CD4-positive, alpha-beta T cell (primary cell): ENCODE measurements at regions not wholly inside any gene's neighbourhood (a gene's known extent, or its start where the extent isn't known, plus 50 kb on each side); places are given as distances from the start of the nearest gene placed in this dataset.

Source experiments
- ATAC-seq: fragments of 200-7000 bp; cut with Tn5 transposase; one replicate; pipeline ENCODE4 v1.10.0; 2022; ENCODE audit warnings: mild to moderate bottlenecking; ENCODE audit not compliant: poor library complexity
- CTCF ChIA-PET: fragments of 350-600 bp; sonication (Branson Sonifier 250); formaldehyde crosslinking; loops from one replicate; lab custom pipeline; 2021; ENCODE audit warnings: antibody characterized with exemption, inconsistent platforms; lab: Charles Lee
- POLR2A ChIA-PET: fragments of 350-600 bp; sonication (Branson Sonifier 250); formaldehyde crosslinking; loops from one replicate; lab custom pipeline; 2021; ENCODE audit warnings: antibody characterized with exemption, inconsistent platforms; lab: Charles Lee
- DNase-seq, 14 experiments: peaks; one replicate each; pipeline ENCODE4 v3.0.0-alpha.2; 2013 to 2020; ENCODE audit warnings: mixed read lengths in 2 of 14
- H3K27ac ChIP-seq, 2 donors: one replicate each; pipeline versions ENCODE4 v1.5.1 to v1.7.0; 2013; ENCODE audit warnings: low read length in 2 of 2, low read depth in 1 of 2, mild to moderate bottlenecking in 1 of 2
- H3K27me3 ChIP-seq, 2 experiments: 1 replicate in 1 of 2; 2 replicates in 1 of 2; pipeline versions ENCODE4 v1.6.1 to v1.7.0; 2013; ENCODE audit warnings: low read length in 2 of 2, control low read depth in 1 of 2, mild to moderate bottlenecking in 1 of 2, moderate library complexity in 1 of 2; ENCODE audit not compliant: insufficient read depth in 2 of 2, control insufficient read depth in 1 of 2
- H3K36me3 ChIP-seq: one replicate; pipeline ENCODE4 v1.6.1; 2013; ENCODE audit warnings: low read length, control low read depth; ENCODE audit not compliant: insufficient read depth
- H3K4me1 ChIP-seq: one replicate; pipeline ENCODE4 v1.6.1; 2013; ENCODE audit warnings: low read length, control low read depth; ENCODE audit not compliant: insufficient read depth
- H3K4me3 ChIP-seq: one replicate; pipeline ENCODE4 v1.5.1; 2013; ENCODE audit warnings: mild to moderate bottlenecking, low read length, moderate library complexity
- H3K9me3 ChIP-seq, 2 experiments: 1 replicate in 1 of 2; 2 replicates in 1 of 2; pipeline versions ENCODE4 v1.6.1 to v1.7.0; 2013; ENCODE audit warnings: low read length in 2 of 2, mild to moderate bottlenecking in 2 of 2, control low read depth in 1 of 2, moderate library complexity in 1 of 2; ENCODE audit not compliant: control insufficient read depth in 1 of 2, insufficient read depth in 1 of 2
- H3K27ac Mint-ChIP-seq: one replicate; pipeline ENCODE4 v1.8.0; 2020; ENCODE audit warnings: mixed read lengths
- H3K27me3 Mint-ChIP-seq: one replicate; pipeline ENCODE4 v1.8.0; 2021; ENCODE audit warnings: mixed read lengths
- H3K36me3 Mint-ChIP-seq: one replicate; pipeline ENCODE4 v1.8.0; 2021; ENCODE audit warnings: low read depth, mixed read lengths
- H3K4me1 Mint-ChIP-seq: one replicate; pipeline ENCODE4 v1.8.0; 2021; ENCODE audit warnings: low read depth, mixed read lengths
- H3K4me3 Mint-ChIP-seq: one replicate; pipeline ENCODE4 v1.8.0; 2020; ENCODE audit warnings: mild to moderate bottlenecking, mixed read lengths
- H3K9me3 Mint-ChIP-seq: one replicate; pipeline ENCODE4 v1.8.0; 2020; ENCODE audit warnings: mixed read lengths
- intact Hi-C, 2 experiments: fragments of 100-400 bp; cut with DNase I in 1 of 2; cut with micrococcal nuclease in 1 of 2; formaldehyde crosslinking; loops; one replicate each; pipeline versions ENCODE4 v1.15.1 to v1.9.0; 2023 to 2025; cut with DNase I, micrococcal nuclease
- TF ChIP-seq, protein P1 (sequence below): fragments of 200-600 bp; IDR thresholded peaks from one replicate; pipeline ENCODE4 v1.8.0; 2022; ENCODE audit warnings: antibody characterized with exemption, mild to moderate bottlenecking

DNA sequence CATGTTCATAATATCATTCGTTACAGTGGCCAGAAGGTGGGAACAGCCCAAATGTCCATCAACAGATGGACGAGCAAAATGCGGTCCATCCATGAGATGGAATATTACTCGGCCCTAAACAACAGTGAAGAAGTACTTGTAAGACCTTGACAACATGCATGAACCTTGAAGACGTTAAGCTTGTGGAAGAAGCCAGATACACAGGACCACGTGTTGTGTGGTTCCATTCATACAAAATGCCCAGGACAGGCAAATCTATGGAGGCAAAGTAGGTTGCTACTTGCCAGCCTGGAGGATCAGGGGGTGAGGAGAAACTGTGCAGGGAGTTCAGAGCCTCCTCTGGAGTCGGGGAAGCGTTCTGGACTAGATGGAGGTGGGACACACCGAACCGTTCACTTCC, 207.1 kb downstream of the ERMARD start:
- H3K27ac ChIP-seq = peak overlapping the region; percentile 8 to 9
- POLR2A ChIA-PET = no interaction called here
- CTCF ChIA-PET = no interaction called here
- H3K36me3 ChIP-seq = no peaks in the 10 kb centered on the region
- H3K4me1 ChIP-seq = peaks cover 44% of the 10 kb centered on the region
- peaks cover 16% of the 10 kb centered on the region for H3K27me3 Mint-ChIP-seq
- H3K36me3 Mint-ChIP-seq = no peaks in the 10 kb centered on the region
- H3K27me3 ChIP-seq = peaks cover 5 to 17% of the 10 kb centered on the region in 2 experiments
- H3K4me3 ChIP-seq = no peak overlapping the region
- intact Hi-C loops = no loop called here
- TF ChIP-seq, protein P1, sequence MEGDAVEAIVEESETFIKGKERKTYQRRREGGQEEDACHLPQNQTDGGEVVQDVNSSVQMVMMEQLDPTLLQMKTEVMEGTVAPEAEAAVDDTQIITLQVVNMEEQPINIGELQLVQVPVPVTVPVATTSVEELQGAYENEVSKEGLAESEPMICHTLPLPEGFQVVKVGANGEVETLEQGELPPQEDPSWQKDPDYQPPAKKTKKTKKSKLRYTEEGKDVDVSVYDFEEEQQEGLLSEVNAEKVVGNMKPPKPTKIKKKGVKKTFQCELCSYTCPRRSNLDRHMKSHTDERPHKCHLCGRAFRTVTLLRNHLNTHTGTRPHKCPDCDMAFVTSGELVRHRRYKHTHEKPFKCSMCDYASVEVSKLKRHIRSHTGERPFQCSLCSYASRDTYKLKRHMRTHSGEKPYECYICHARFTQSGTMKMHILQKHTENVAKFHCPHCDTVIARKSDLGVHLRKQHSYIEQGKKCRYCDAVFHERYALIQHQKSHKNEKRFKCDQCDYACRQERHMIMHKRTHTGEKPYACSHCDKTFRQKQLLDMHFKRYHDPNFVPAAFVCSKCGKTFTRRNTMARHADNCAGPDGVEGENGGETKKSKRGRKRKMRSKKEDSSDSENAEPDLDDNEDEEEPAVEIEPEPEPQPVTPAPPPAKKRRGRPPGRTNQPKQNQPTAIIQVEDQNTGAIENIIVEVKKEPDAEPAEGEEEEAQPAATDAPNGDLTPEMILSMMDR = no peak
- ATAC-seq (no peak), DNase-seq (no peak)
- H3K9me3 Mint-ChIP-seq = no peaks in the 10 kb centered on the region
- H3K4me3 Mint-ChIP-seq = no peak overlapping the region
- peaks cover 17% of the 10 kb centered on the region for H3K4me1 Mint-ChIP-seq
- H3K27ac Mint-ChIP-seq = peak overlapping the region; percentile 94
- peaks cover 0 to 4% of the 10 kb centered on the region in 2 experiments for H3K9me3 ChIP-seq

- Histone ChIP-seq H3K36me3 (no peaks in the 10 kb centered on the region), H3K9me3 (peaks cover 0 to 4% of the 10 kb centered on the region in 2 experiments), H3K27me3 (peaks cover 0 to 17% of the 10 kb centered on the region in 2 experiments), H3K27ac (no peak overlapping the region), H3K4me3 (no peak overlapping the region), H3K4me1 (peaks cover 35% of the 10 kb centered on the region)
- ChIA-PET CTCF (no interaction called here), POLR2A (no interaction called here)
- Mint-ChIP-seq H3K27me3 (peaks cover 16% of the 10 kb centered on the region), H3K4me1 (peaks cover 17% of the 10 kb centered on the region), H3K4me3 (no peak overlapping the region), H3K36me3 (no peaks in the 10 kb centered on the region), H3K9me3 (no peaks in the 10 kb centered on the region), H3K27ac (no peak overlapping the region)
- intact Hi-C loops = no loop called here
- DNase-seq (peak in 1 of 14 experiments; percentile 27), ATAC-seq (no peak)
- TF ChIP-seq, protein P1 = no peak
Observed at GRCh38 chr6:169957351-169957963, 206.0 kb downstream of the ERMARD start.

GRCh38 chr6:169956580-169956979, 205.2 kb downstream of the ERMARD start:
- Mint-ChIP-seq H3K27ac (no peak overlapping the region), H3K9me3 (no peaks in the 10 kb centered on the region), H3K4me3 (no peak overlapping the region), H3K4me1 (peaks cover 17% of the 10 kb centered on the region), H3K36me3 (no peaks in the 10 kb centered on the region), H3K27me3 (peaks cover 16% of the 10 kb centered on the region)
- no peak overlapping the region for H3K27ac ChIP-seq
- intact Hi-C loops = no loop called here
- peaks cover 0 to 15% of the 10 kb centered on the region in 2 experiments for H3K27me3 ChIP-seq
- ATAC-seq = no peak
- peaks cover 0 to 4% of the 10 kb centered on the region in 2 experiments for H3K9me3 ChIP-seq
- H3K36me3 ChIP-seq = no peaks in the 10 kb centered on the region
- H3K4me1 ChIP-seq = peaks cover 28% of the 10 kb centered on the region
- DNase-seq = peak in 1 of 14 experiments; percentile 29
- TF ChIP-seq, protein P1 = no peak
- no peak overlapping the region for H3K4me3 ChIP-seq
- POLR2A ChIA-PET = no interaction called here
- CTCF ChIA-PET = no interaction called here
